ENCODE measurements at regions not wholly inside any gene's neighbourhood (a gene's known extent, or its start where the extent isn't known, plus 50 kb on each side); places are given as distances from the start of the nearest gene placed in this dataset.

DNA sequence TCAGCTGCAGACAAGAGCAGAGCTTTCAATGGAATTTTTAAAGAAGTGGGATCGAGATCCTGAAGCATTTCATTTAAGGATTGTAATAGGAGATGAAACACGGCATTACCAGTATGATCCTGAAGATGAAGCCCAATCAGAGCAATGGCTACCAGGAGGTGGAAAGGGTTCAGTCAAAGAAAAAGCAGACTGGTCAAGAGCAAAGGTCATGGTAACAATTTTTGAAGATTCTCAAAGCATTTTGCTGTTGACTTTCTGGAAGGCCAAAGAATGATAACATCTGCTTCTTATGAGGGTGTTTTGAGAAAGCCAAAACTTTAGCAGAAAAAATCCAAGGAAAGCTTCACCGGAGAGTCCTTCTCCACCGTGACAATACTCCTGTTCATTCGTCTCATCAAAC, 204.3 kb upstream of the EEA1 start:
- DNase-seq (ENCODE audit: low spot score): no peak
- in situ Hi-C loops (cut with MboI; ENCODE audit: low sequenced_read_pairs, unreplicated experiment): loop anchor here (25.0 kb wide), 1 partner anchor 254 kb away; the partner anchor contains the start of gene NUDT4
- TF ChIP-seq, protein P1, sequence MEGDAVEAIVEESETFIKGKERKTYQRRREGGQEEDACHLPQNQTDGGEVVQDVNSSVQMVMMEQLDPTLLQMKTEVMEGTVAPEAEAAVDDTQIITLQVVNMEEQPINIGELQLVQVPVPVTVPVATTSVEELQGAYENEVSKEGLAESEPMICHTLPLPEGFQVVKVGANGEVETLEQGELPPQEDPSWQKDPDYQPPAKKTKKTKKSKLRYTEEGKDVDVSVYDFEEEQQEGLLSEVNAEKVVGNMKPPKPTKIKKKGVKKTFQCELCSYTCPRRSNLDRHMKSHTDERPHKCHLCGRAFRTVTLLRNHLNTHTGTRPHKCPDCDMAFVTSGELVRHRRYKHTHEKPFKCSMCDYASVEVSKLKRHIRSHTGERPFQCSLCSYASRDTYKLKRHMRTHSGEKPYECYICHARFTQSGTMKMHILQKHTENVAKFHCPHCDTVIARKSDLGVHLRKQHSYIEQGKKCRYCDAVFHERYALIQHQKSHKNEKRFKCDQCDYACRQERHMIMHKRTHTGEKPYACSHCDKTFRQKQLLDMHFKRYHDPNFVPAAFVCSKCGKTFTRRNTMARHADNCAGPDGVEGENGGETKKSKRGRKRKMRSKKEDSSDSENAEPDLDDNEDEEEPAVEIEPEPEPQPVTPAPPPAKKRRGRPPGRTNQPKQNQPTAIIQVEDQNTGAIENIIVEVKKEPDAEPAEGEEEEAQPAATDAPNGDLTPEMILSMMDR (IDR thresholded peaks at IDR 0.05; ENCODE audit: borderline replicate concordance, control extremely low read depth, extremely low read depth, insufficient read depth, missing control alignments): no peak

DNA sequence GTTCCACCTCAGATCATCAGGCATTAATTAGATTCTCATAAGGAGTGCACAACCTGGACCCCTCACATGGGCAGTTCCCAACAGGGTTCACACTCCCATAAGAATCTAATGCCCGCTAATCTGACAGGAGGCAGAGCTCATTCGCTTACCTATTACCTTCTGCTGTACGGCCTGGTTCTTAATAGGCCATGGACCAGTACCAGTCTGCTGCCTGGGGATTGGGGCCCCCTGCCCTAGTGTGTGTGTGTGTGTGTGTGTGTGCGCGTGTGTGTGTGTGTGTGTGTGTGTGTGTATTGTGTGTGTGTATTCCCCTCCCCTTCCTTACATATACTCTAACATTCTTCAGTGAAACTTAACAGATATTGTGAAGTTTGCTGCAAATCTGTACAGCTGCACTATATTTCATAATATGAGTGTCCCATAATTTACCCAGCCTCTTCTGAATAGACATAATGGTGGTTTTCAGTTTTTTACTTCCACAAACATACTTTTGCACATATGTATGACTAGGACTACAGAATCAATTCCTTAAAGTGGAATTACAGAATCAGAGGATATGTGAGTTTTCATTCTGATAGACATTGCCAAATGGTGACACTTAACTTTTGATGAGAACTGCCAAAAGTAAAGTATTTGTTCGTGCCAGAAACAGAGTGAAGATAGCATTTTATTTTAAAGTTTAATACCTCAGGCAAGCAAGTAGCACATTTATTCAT, 205.2 kb upstream of the EEA1 start:
- TF ChIP-seq, protein P1 (IDR thresholded peaks at IDR 0.05; ENCODE audit: borderline replicate concordance, control extremely low read depth, extremely low read depth, insufficient read depth, missing control alignments): no peak
- no peak for DNase-seq (ENCODE audit: low spot score)
- in situ Hi-C loops (cut with MboI; ENCODE audit: low sequenced_read_pairs, unreplicated experiment): loop anchor here (25.0 kb wide), 1 partner anchor 253 kb away; the partner anchor contains the start of gene NUDT4

DNA sequence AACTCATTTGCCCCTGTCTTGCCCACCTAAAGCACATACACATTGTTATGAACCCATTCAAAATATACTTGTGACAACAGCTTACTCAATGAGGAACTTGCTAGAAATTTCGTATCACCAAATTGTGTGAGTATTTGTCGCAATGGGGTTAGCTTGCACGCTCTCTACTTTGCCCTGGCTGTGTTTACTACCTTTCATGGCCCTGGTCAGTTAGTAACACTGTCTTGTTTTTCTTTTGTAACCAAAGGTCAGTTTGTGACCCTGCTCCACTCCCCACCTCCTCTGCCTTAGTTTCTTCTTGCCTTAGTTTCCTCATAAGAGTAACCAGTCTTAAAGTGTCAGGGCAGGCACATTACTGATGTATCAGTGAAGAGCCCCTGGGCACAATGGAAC, 205.8 kb upstream of the EEA1 start:
- DNase-seq (ENCODE audit: low spot score): no peak
- TF ChIP-seq, protein P1 (IDR thresholded peaks at IDR 0.05; ENCODE audit: borderline replicate concordance, control extremely low read depth, extremely low read depth, insufficient read depth, missing control alignments): no peak
- in situ Hi-C loops (cut with MboI; ENCODE audit: low sequenced_read_pairs, unreplicated experiment): loop anchor here (25.0 kb wide), 1 partner anchor 252 kb away; the partner anchor contains the start of gene NUDT4

DNA sequence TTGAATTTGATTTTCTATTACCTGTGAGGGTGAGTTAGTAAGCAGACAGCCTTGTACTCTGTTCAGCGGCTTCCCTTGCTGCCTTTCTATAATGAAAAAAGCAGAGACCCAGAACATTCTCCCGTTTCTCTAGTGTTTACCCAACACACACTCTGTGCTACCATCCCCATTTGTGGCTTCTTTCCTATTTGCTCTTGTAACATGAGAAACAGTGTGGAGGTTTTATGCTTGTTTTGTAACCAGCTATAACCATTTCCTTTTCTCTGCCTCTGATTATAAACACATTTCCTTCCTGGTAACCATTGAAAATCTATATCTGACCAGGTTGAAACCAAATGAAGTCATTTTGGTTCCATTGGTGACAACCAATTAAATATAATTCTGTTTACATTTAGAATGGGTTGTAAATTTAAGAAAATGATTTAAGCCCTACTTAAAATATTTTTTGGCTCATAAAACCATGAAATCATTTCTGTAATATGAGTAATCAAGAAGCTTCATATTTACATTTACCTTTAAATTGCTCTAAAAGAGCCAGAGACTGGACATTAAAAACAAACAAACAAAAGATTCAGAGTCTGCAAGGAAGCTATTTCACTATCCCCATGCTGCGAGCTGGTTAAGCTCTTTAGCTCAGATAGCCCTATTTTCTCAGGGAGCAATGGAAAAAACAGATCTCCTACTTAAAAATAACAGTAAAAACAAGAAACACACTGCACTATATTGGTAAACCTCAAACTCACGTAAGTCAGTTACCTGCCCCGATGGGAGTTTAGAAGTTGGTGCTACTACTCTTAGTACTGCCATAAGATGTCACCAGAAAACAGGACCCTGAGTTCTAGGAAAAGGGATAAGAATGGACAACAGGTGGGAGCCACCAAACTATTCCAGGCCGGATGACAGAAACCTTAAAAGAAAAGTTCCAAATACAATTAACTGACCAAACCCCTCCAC, 206.5 kb upstream of the EEA1 start:
- TF ChIP-seq, protein P1 (IDR thresholded peaks at IDR 0.05; ENCODE audit: borderline replicate concordance, control extremely low read depth, extremely low read depth, insufficient read depth, missing control alignments): no peak
- in situ Hi-C loops (cut with MboI; ENCODE audit: low sequenced_read_pairs, unreplicated experiment): loop anchor here (25.0 kb wide), 1 partner anchor 252 kb away; the partner anchor contains the start of gene NUDT4
- no peak for DNase-seq (ENCODE audit: low spot score)

DNA sequence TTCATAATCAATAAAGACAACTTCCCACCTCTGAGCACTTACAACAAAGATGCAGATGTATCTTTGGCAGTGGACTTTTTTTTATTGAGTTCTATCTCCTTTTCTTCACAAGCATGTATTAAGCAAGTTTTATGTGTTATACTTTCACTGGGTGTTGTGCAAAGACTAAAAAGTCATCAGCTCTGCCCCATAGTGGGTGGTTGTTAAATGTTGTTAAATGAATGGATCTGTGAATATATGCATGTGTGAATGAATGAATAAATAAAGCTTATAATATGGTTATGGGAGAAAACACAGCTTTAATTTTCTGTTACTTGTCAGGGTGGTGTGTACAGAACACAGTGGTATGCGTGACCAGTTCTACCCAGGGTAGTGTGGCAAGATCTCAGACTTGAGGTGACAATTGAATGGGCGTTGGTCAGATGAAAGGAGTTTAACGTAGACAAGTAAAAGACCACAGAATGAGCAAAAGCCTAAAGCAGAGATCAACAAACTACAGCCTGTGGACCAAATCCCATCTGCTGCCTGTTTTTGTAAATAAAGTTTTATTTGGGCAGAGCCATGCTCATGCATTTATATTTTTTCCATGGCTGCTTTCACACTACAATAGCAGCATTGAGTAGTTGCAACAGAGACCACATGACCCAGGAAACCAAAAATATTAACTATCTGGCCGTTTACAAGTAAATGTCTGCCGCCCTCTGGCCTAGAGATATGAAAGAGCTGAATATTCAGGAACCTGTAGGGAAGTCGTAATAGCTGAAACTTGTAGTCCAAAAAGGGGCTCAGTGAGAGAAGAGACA, 207.4 kb upstream of the EEA1 start:
- in situ Hi-C loops (cut with MboI; ENCODE audit: low sequenced_read_pairs, unreplicated experiment): loop anchor here (25.0 kb wide), 1 partner anchor 251 kb away; the partner anchor contains the start of gene NUDT4
- TF ChIP-seq, protein P1 (IDR thresholded peaks at IDR 0.05; ENCODE audit: borderline replicate concordance, control extremely low read depth, extremely low read depth, insufficient read depth, missing control alignments): no peak
- no peak for DNase-seq (ENCODE audit: low spot score)
